Cardiac muscle cell (in vitro differentiated cells and primary cell): ENCODE measurements at regions not wholly inside any gene's neighbourhood (a gene's known extent, or its start where the extent isn't known, plus 50 kb on each side); places are given as distances from the start of the nearest gene placed in this dataset.

Source experiments
- DNase-seq, 2 donors: peaks; one replicate each; pipeline versions ENCODE4 v3.0.0 to v3.0.0-alpha.2; 2010 to 2017; ENCODE audit warnings: low read depth in 1 of 2, low spot score in 1 of 2
- H3K27ac ChIP-seq: fragments of 200-600 bp; sonication (generic); 2 replicates; pipeline ENCODE4 v1.5.1; 2016
- H3K27me3 ChIP-seq: fragments of 200-600 bp; sonication (generic); 2 replicates; pipeline ENCODE4 v1.6.0; 2016; ENCODE audit warnings: control low read depth
- H3K36me3 ChIP-seq: fragments of 200-600 bp; sonication (generic); 2 replicates; pipeline ENCODE4 v1.5.1; 2016; ENCODE audit warnings: control low read depth
- H3K4me1 ChIP-seq: fragments of 200-600 bp; sonication (generic); 2 replicates; pipeline ENCODE4 v1.8.1; 2017; ENCODE audit warnings: low read depth, mild to moderate bottlenecking, mixed run types
- H3K4me3 ChIP-seq: fragments of 200-600 bp; sonication (generic); 2 replicates; pipeline ENCODE4 v1.5.1; 2016; ENCODE audit warnings: mild to moderate bottlenecking
- H3K9me3 ChIP-seq: fragments of 200-600 bp; sonication (generic); 2 replicates; pipeline ENCODE4 v1.5.1; 2017; ENCODE audit warnings: low read depth, mild to moderate bottlenecking, control low read depth
- TF ChIP-seq, protein P1 (sequence below): IDR thresholded peaks from 2 replicates; pipeline ENCODE4 v1.5.1; 2012; ENCODE audit warnings: low read depth, mild to moderate bottlenecking, low read length

DNA sequence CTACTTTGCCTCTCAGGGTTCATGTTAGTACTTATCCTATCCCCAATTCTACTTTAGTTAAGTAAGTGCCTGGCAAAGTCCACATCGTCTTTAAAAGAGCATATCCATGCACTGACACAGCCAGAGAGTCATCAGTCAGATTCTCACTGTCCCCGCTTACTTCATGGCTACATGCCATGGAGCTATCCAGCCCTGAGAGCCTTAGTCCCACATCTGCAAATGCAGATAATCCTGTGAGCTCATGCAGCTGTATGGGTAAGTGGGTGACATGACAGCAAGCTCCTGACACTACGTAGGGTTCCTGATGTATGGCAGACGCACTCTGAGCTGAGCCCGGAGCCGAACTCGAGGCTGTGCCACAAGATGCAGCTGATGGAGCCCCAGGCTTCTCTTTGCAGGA lies 661.5 kb downstream of the LIG4 start:
- DNase-seq = peak; percentile 23 to 31
- no peak overlapping the region for H3K27ac ChIP-seq
- no peak overlapping the region for H3K4me3 ChIP-seq
- no peaks in the 10 kb centered on the region for H3K9me3 ChIP-seq
- TF ChIP-seq, protein P1, sequence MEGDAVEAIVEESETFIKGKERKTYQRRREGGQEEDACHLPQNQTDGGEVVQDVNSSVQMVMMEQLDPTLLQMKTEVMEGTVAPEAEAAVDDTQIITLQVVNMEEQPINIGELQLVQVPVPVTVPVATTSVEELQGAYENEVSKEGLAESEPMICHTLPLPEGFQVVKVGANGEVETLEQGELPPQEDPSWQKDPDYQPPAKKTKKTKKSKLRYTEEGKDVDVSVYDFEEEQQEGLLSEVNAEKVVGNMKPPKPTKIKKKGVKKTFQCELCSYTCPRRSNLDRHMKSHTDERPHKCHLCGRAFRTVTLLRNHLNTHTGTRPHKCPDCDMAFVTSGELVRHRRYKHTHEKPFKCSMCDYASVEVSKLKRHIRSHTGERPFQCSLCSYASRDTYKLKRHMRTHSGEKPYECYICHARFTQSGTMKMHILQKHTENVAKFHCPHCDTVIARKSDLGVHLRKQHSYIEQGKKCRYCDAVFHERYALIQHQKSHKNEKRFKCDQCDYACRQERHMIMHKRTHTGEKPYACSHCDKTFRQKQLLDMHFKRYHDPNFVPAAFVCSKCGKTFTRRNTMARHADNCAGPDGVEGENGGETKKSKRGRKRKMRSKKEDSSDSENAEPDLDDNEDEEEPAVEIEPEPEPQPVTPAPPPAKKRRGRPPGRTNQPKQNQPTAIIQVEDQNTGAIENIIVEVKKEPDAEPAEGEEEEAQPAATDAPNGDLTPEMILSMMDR = no peak
- H3K4me1 ChIP-seq = no peaks in the 10 kb centered on the region
- no peaks in the 10 kb centered on the region for H3K36me3 ChIP-seq
- no peaks in the 10 kb centered on the region for H3K27me3 ChIP-seq

DNA sequence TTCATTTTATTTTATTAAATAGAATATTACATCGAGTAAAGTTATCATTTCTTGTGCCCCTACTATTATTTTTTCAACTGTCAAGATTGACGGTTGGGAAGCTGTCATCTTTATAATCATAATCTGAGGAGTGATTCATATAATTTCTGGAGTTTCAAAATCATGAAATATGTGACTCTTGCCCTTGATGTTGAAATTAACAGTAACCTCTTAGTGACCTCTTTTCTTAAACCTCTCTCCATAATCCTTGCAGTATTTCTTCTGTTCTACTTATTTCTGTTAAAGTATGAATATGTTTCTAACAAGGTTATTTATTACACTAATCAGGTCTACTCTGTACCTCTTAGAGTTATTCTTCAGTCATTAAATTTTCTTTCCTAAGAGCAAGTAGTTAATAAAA lies 663.8 kb downstream of the LIG4 start:
- H3K9me3 ChIP-seq = no peaks in the 10 kb centered on the region
- no peaks in the 10 kb centered on the region for H3K36me3 ChIP-seq
- H3K27ac ChIP-seq = no peak overlapping the region
- DNase-seq = peak in 1 of 2 donors; percentile 16
- H3K4me1 ChIP-seq = no peaks in the 10 kb centered on the region
- TF ChIP-seq, protein P1 = no peak
- H3K27me3 ChIP-seq = no peaks in the 10 kb centered on the region
- no peak overlapping the region for H3K4me3 ChIP-seq

DNA sequence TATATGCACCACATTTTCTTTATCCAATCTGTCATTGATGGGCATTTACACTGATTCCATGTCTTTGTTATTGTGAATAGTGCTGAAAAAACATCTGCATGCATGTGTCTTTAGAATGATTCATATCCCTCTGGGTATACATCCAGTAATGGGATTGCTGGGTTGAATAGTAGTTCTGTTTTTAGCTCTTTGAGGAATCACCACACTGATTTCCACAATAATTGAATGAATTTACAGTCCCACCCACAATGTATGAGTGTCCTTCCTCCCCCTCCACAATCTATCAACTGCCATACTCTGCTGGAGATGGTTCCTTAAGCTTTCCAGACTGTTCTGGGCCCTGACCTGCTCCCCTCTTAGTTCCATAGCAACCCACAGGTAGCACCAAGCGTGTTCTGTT lies 667.0 kb downstream of the LIG4 start:
- TF ChIP-seq, protein P1 = no peak
- no peaks in the 10 kb centered on the region for H3K4me1 ChIP-seq
- H3K36me3 ChIP-seq = no peaks in the 10 kb centered on the region
- H3K9me3 ChIP-seq = no peaks in the 10 kb centered on the region
- no peak overlapping the region for H3K4me3 ChIP-seq
- H3K27me3 ChIP-seq = no peaks in the 10 kb centered on the region
- H3K27ac ChIP-seq = no peak overlapping the region
- no peak for DNase-seq

DNA sequence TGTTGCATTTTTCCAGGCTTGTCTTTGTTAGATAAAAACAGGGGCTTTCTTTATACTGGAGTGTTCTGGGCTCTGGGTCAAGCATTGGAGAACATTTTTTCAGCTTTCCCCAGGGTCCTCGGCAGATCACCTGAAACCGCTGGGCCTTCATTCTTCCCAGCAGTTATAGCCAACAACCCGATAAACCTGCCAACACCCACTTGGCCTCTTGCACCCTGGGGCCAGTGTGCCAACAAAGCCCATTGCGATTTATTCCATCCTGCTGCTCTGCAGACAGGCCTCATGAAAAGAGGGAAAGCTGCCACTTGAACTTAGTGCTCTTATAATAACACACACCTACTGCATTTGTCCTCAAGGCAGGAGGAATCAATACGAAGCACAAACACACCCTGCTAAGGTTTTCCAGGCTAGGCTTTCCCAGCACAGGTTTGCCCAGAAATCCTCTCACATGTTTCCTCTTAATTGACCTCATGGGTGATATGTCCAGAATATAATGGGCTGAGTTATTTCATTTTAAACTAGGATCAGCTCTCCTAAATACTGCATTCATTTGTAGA lies 669.3 kb downstream of the LIG4 start:
- H3K36me3 ChIP-seq = no peaks in the 10 kb centered on the region
- TF ChIP-seq, protein P1 = no peak
- no peak overlapping the region for H3K27ac ChIP-seq
- no peaks in the 10 kb centered on the region for H3K4me1 ChIP-seq
- H3K9me3 ChIP-seq = no peaks in the 10 kb centered on the region
- DNase-seq = peak in 1 of 2 donors; percentile 28
- H3K27me3 ChIP-seq = no peaks in the 10 kb centered on the region
- H3K4me3 ChIP-seq = no peak overlapping the region

DNA sequence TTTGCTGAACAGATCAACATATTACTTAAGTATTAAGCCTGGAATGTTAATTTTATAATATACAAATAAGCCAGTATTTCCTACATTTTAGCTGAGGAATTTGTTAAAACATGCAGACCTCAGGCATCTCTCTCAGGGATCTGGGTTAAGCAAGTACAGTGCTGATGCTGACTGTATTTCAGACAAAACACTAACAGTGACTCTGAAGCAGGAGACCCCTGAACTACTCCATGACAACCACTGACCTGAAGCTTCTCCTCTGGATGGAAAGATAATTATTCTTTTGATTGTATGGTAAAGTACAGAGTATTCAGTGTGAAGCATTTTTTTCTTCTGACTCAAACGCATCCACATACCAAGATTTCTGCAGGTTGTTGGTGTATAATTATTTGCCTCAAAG lies 680.8 kb downstream of the LIG4 start:
- TF ChIP-seq, protein P1 = no peak
- Histone ChIP-seq H3K4me1 (no peaks in the 10 kb centered on the region), H3K36me3 (no peaks in the 10 kb centered on the region), H3K9me3 (no peaks in the 10 kb centered on the region), H3K4me3 (no peak overlapping the region), H3K27ac (no peak overlapping the region), H3K27me3 (no peaks in the 10 kb centered on the region)
- DNase-seq = no peak

DNA sequence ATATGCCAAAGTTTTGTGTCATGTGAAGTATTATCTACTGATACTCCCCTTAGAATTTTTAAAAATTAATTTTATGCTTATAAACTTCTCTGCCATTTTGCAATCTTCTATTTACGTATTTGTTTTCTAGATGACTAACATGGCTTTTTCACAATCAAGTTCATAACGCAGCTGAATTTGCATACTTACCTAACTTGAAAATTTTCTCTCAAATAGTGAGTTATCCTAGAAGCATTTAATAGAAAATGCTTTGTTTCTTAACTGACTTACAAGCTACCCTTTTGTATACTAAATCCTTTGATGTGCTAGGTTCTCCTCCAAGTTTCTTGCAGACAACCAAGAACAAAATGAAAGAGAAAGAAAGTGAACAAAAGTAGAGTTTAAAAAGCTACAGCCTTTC lies 683.5 kb downstream of the LIG4 start:
- TF ChIP-seq, protein P1 = no peak

More for the DNA sequence above, 683.5 kb downstream of the LIG4 start:
- Histone ChIP-seq H3K4me1 (no peaks in the 10 kb centered on the region), H3K27me3 (no peaks in the 10 kb centered on the region), H3K36me3 (no peaks in the 10 kb centered on the region), H3K4me3 (no peak overlapping the region), H3K27ac (no peak overlapping the region), H3K9me3 (no peaks in the 10 kb centered on the region)
- no peak for DNase-seq
